GM13976 (cell line): ENCODE measurements at regions not wholly inside any gene's neighbourhood (a gene's known extent, or its start where the extent isn't known, plus 50 kb on each side); places are given as distances from the start of the nearest gene placed in this dataset.

Experiments
- DNase-seq: peaks from one replicate; pipeline ENCODE4 v3.0.0; 2012; ENCODE audit warnings: low spot score
- CTCF ChIP-seq: IDR thresholded peaks from 2 replicates; pipeline ENCODE4 v1.5.1; 2012; ENCODE audit warnings: borderline replicate concordance, mild to moderate bottlenecking; ENCODE audit not compliant: insufficient read depth; ENCODE audit errors: extremely low read depth, missing control alignments, control extremely low read depth
- in situ Hi-C: fragments of 300-500 bp; cut with MboI; formaldehyde crosslinking; loops from one replicate; pipeline ENCODE4 v1.12.0; 2022; ENCODE audit warnings: low sequenced_read_pairs, mixed read lengths, inconsistent platforms; ENCODE audit not compliant: unreplicated experiment

GRCh38 chr3:144553301-144553700 lies 581.7 kb downstream of the DIPK2A start:
- no peak for TF ChIP-seq CTCF

GRCh38 chr3:144554889-144555288 lies 583.3 kb downstream of the DIPK2A start:
- no peak for DNase-seq
- TF ChIP-seq CTCF: no peak

More at GRCh38 chr3:144553301-144553700, 581.7 kb downstream of the DIPK2A start:
- in situ Hi-C loops: no loop called here
- no peak for DNase-seq

GRCh38 chr3:144556392-144556791 lies 584.8 kb downstream of the DIPK2A start:
- DNase-seq: peak; percentile 25
- no peak for TF ChIP-seq CTCF
- in situ Hi-C loops: no loop called here

More at GRCh38 chr3:144554889-144555288, 583.3 kb downstream of the DIPK2A start:
- in situ Hi-C loops: no loop called here

GRCh38 chr3:144557515-144557914 lies 585.9 kb downstream of the DIPK2A start:
- no peak for DNase-seq
- in situ Hi-C loops: no loop called here
- no peak for TF ChIP-seq CTCF

- no peak for DNase-seq
- in situ Hi-C loops: no loop called here
- TF ChIP-seq CTCF: no peak
Observed at GRCh38 chr3:144564011-144564410, 592.4 kb downstream of the DIPK2A start.

- no peak for DNase-seq
- in situ Hi-C loops: no loop called here
- TF ChIP-seq CTCF: no peak
Observed at GRCh38 chr3:144566320-144566719, 594.7 kb downstream of the DIPK2A start.

- no peak for TF ChIP-seq CTCF
- DNase-seq: no peak
- in situ Hi-C loops: no loop called here
Observed at GRCh38 chr3:144569651-144570050, 598.0 kb downstream of the DIPK2A start.
